ENCODE measurements at regions not wholly inside any gene's neighbourhood (a gene's known extent, or its start where the extent isn't known, plus 50 kb on each side); places are given as distances from the start of the nearest gene placed in this dataset.

- Histone ChIP-seq H3K4me1 (ENCODE audit: control insufficient read depth in 1 of 2, low read depth in 2 of 2) (no peaks in the 10 kb centered on the region), H3K27me3 (replicated peaks; ENCODE audit: insufficient read depth) (no peaks in the 10 kb centered on the region), H3K36me3 (no peaks in the 10 kb centered on the region), H3K9me3 (no peaks in the 10 kb centered on the region), H3K27ac (no peak overlapping the region), H3K4me3 (no peak overlapping the region)
- ATAC-seq (ENCODE audit: insufficient number of reproducible peaks, low FRiP score, low read depth) = no peak
- no peak for DNase-seq (ENCODE audit: low spot score)
- TF ChIP-seq CTCF (IDR thresholded peaks at IDR 0.05) = no peak
Observed at GRCh38 chr2:156834431-156834830, 398.3 kb downstream of the GPD2 start.

GRCh38 chr2:156837635-156838370 is 401.6 kb downstream of the GPD2 start:
- H3K27me3 ChIP-seq (replicated peaks; ENCODE audit: insufficient read depth) = no peaks in the 10 kb centered on the region
- ATAC-seq (ENCODE audit: insufficient number of reproducible peaks, low FRiP score, low read depth) (no peak), DNase-seq (ENCODE audit: low spot score) (no peak)
- H3K36me3 ChIP-seq = no peaks in the 10 kb centered on the region
- H3K9me3 ChIP-seq = no peaks in the 10 kb centered on the region
- no peak overlapping the region for H3K4me3 ChIP-seq
- no peaks in the 10 kb centered on the region for H3K4me1 ChIP-seq (ENCODE audit: control insufficient read depth in 1 of 2, low read depth in 2 of 2)
- TF ChIP-seq CTCF (IDR thresholded peaks at IDR 0.05) = no peak
- no peak overlapping the region for H3K27ac ChIP-seq

DNA sequence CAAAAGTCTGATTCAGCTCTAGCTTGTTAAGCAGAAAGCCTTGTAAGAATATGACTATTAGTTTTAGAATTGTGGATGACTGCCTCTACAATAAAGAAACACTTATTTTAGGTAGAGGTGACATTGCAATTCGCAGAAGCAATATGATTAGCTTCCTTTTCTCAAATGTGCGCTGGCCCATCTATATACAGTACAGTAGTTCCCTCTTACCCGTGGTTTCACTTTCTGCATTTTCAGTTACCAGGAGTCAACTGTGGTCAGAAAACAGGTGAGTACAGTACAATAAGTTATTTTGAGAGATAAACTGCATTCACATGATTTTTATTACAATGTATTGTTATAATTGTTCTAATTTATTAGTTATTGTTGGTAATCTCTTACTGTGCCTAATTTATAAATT is 405.1 kb downstream of the GPD2 start:
- H3K36me3 ChIP-seq = no peaks in the 10 kb centered on the region
- no peak for TF ChIP-seq CTCF (IDR thresholded peaks at IDR 0.05)
- no peak for DNase-seq (ENCODE audit: low spot score)
- H3K27me3 ChIP-seq (replicated peaks; ENCODE audit: insufficient read depth) = no peaks in the 10 kb centered on the region
- ATAC-seq (ENCODE audit: insufficient number of reproducible peaks, low FRiP score, low read depth) = no peak
- H3K27ac ChIP-seq = no peak overlapping the region
- no peak overlapping the region for H3K4me3 ChIP-seq
- no peaks in the 10 kb centered on the region for H3K4me1 ChIP-seq (ENCODE audit: control insufficient read depth in 1 of 2, low read depth in 2 of 2)
- H3K9me3 ChIP-seq = no peaks in the 10 kb centered on the region

DNA sequence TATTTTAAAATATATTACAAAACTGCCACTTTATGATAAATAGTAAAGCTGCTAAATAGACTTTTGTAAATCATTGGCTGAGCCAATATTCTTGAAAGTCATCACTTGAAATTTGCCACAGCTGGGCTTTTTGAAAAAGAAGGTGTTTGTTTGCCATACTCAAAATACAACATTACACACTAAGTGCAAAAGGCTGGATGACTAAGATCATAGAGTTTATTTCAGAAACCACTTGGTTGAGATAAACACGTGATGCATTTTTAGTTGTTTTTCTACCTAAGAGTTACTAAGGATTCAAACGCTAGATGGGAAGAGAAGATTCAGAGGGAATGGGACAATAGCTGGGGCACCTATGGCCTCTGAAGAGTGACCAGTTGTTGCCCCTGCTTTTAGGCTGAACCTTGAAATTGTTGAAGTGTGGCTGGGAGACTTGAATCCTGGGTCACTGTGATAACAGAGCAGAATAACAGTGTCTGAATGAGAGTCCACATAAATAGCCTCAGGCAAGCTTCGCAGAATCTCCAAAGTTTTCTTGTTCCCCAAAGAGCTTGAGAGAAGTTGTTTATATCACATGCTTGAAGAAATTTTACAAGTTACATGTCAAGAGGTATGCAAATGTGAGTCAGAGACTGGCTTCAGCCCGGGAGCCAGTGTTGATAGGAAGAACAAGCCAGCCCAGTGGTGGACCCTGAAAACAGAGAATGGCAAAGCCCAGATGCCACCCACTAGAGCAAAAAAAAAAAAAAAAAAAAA is 409.8 kb downstream of the GPD2 start:
- Histone ChIP-seq H3K4me1 (ENCODE audit: control insufficient read depth in 1 of 2, low read depth in 2 of 2) (no peaks in the 10 kb centered on the region), H3K27ac (no peak overlapping the region), H3K36me3 (no peaks in the 10 kb centered on the region), H3K27me3 (replicated peaks; ENCODE audit: insufficient read depth) (no peaks in the 10 kb centered on the region), H3K4me3 (no peak overlapping the region), H3K9me3 (no peaks in the 10 kb centered on the region)
- ATAC-seq (ENCODE audit: insufficient number of reproducible peaks, low FRiP score, low read depth) (no peak), DNase-seq (ENCODE audit: low spot score) (no peak)
- no peak for TF ChIP-seq CTCF (IDR thresholded peaks at IDR 0.05)

DNA sequence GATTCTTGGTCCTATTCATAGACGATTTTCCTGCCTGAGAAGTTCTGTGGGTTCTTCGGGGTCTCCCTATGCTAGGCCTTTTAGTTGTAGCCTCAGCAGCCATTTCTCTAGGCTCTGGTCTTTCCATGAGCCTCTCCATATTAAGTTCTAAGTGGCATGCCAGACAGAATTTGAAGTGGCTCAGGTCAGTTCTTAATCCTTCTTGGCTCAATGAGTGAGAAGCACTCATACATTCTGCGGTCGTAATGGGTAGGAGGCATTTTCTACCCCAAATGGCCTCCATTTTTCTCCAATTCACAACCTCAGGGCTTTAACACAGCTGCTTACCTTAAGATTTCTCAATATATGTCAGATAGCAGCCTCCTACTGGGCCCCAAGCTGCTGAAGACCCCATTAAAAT is 405.3 kb upstream of the GALNT5 start:
- no peak for TF ChIP-seq CTCF (IDR thresholded peaks at IDR 0.05)
- Histone ChIP-seq H3K27ac (no peak overlapping the region), H3K27me3 (replicated peaks; ENCODE audit: insufficient read depth) (no peaks in the 10 kb centered on the region)

More for the DNA sequence above, 405.3 kb upstream of the GALNT5 start:
- DNase-seq (ENCODE audit: low spot score) (no peak), ATAC-seq (ENCODE audit: insufficient number of reproducible peaks, low FRiP score, low read depth) (no peak)
- Histone ChIP-seq H3K9me3 (no peaks in the 10 kb centered on the region), H3K4me1 (ENCODE audit: control insufficient read depth in 1 of 2, low read depth in 2 of 2) (no peaks in the 10 kb centered on the region), H3K36me3 (no peaks in the 10 kb centered on the region), H3K4me3 (no peak overlapping the region)

Measured in thoracic aorta (tissue), 2 donors.